Activated T-cell treated with anti-CD3 and anti-CD28 coated beads, Interleukin-2, amount 50 U/mL, for 4 hours (primary cell): ENCODE measurements at regions not wholly inside any gene's neighbourhood (a gene's known extent, or its start where the extent isn't known, plus 50 kb on each side); places are given as distances from the start of the nearest gene placed in this dataset.

Source experiments
- ATAC-seq, 2 donors: fragments of 200-7000 bp; cut with Tn5 transposase; one replicate each; pipeline ENCODE4 v1.10.0; 2021
- DNase-seq: peaks from one replicate; pipeline ENCODE4 v3.0.0-alpha.2; 2020
- H3K27me3 Mint-ChIP-seq: one replicate; pipeline ENCODE4 v1.8.0; 2021; ENCODE audit warnings: low read depth, mixed read lengths
- H3K36me3 Mint-ChIP-seq: one replicate; pipeline ENCODE4 v1.8.0; 2022; ENCODE audit warnings: mixed read lengths; ENCODE audit not compliant: insufficient read depth
- H3K4me1 Mint-ChIP-seq: one replicate; pipeline ENCODE4 v1.8.0; 2021; ENCODE audit warnings: low read depth, mixed read lengths
- H3K4me3 Mint-ChIP-seq: one replicate; pipeline ENCODE4 v1.8.0; 2021; ENCODE audit warnings: mild to moderate bottlenecking, moderate library complexity, mixed read lengths
- H3K9me3 Mint-ChIP-seq: one replicate; pipeline ENCODE4 v1.8.0; 2021; ENCODE audit warnings: mixed read lengths

DNA sequence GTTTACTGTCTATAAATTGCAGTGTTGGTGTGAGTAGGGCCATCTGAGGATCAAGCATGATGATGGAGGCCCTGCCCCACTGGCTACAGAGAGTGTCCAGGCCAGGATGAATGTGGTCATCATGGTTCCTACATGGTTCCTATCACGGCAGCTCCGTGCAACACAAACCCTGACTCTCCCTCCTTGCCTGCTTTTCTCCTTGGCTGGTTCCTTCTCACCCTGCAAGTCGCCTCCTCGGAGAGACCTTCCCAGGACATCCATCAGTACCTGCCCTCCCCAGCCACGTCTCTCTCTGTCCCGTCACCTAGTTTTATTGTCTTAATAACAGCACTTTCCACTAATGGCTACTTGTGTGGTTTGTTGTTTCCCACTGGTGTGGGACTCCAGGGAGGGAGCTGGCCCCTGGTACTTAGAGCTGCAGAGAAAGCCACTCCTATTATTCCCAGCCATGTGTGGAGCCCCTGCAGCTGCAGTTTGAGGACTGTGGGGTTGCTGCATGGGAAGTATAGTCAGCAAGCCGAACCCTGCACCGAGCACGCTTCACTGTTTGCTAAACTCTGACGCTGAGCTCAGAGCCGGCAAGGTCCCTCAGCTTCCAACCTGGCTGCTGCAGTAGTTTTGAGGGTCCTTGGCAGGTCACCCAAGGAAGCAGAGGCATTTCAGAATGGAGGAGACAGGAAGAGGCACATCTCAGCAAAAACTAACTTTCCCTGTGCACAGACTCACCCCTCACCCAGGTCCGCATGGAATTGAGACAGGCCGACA is 146.4 kb upstream of the VSTM2B start:
- Mint-ChIP-seq H3K9me3 (no peaks in the 10 kb centered on the region), H3K27me3 (peaks cover 15% of the 10 kb centered on the region), H3K4me1 (no peaks in the 10 kb centered on the region), H3K36me3 (no peaks in the 10 kb centered on the region), H3K4me3 (no peak overlapping the region)
- ATAC-seq (no peak), DNase-seq (no peak)

DNA sequence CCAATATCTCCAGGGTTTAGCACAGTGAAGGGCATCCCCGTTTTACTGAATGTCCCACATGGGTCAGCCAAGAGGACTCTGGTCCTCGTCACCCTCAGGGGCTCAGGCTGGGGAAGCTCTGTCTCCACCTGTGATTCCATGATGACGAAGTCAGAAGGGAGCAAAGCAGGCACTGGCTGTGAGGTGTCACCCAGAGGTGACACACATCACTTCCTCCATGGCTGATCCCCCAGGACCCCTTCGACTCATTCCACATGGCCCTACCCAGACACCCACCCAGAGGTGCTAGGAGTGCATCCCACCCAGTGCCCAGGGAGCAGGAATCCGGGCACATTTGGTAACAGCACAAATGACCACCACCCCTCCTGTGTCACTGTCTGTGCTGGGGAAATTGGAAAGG is 145.2 kb upstream of the VSTM2B start:
- ATAC-seq (no peak), DNase-seq (no peak)
- H3K4me3 Mint-ChIP-seq: no peak overlapping the region
- H3K27me3 Mint-ChIP-seq: peaks cover 12% of the 10 kb centered on the region
- no peaks in the 10 kb centered on the region for H3K36me3 Mint-ChIP-seq
- H3K4me1 Mint-ChIP-seq: no peaks in the 10 kb centered on the region
- H3K9me3 Mint-ChIP-seq: no peaks in the 10 kb centered on the region

- Mint-ChIP-seq H3K36me3 (no peaks in the 10 kb centered on the region), H3K4me1 (no peaks in the 10 kb centered on the region), H3K27me3 (peaks cover 10% of the 10 kb centered on the region), H3K4me3 (no peak overlapping the region), H3K9me3 (no peaks in the 10 kb centered on the region)
- DNase-seq: no peak
- no peak for ATAC-seq
These were observed 144.2 kb upstream of the VSTM2B start for GRCh38 chr19:29381353-29382203.

DNA sequence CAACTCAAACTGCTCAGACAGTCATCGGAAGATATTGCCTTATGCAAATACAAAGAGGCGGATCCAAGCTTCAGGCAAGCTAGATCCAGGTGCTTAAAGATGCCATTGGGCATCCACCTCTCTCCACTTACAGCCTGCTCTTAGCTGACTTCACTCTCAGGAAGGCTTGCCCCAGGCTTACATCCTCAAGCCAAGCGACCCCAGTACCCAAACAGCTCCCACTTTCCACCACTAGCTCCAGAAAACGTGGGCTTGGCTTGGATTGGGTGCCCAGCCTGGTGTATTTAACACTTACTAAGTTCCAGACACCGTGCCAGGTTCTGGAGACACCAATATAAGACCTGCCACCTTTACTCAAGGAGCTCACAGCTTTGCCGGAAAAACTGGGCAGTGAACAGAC is 142.1 kb upstream of the VSTM2B start:
- H3K9me3 Mint-ChIP-seq: no peaks in the 10 kb centered on the region
- no peaks in the 10 kb centered on the region for H3K36me3 Mint-ChIP-seq
- peaks cover 10% of the 10 kb centered on the region for H3K27me3 Mint-ChIP-seq
- no peaks in the 10 kb centered on the region for H3K4me1 Mint-ChIP-seq
- no peak for DNase-seq
- ATAC-seq: no peak
- no peak overlapping the region for H3K4me3 Mint-ChIP-seq

GRCh38 chr19:29384656-29385055 is 141.1 kb upstream of the VSTM2B start:
- DNase-seq (no peak), ATAC-seq (no peak)
- H3K36me3 Mint-ChIP-seq: no peaks in the 10 kb centered on the region
- no peaks in the 10 kb centered on the region for H3K4me1 Mint-ChIP-seq
- H3K4me3 Mint-ChIP-seq: no peak overlapping the region
- H3K27me3 Mint-ChIP-seq: peaks cover 9% of the 10 kb centered on the region
- no peaks in the 10 kb centered on the region for H3K9me3 Mint-ChIP-seq

GRCh38 chr19:29385191-29385795 is 140.5 kb upstream of the VSTM2B start:
- H3K36me3 Mint-ChIP-seq: no peaks in the 10 kb centered on the region
- H3K27me3 Mint-ChIP-seq: peaks cover 3% of the 10 kb centered on the region
- no peak overlapping the region for H3K4me3 Mint-ChIP-seq
- no peaks in the 10 kb centered on the region for H3K4me1 Mint-ChIP-seq
- no peaks in the 10 kb centered on the region for H3K9me3 Mint-ChIP-seq
- no peak for ATAC-seq
- no peak for DNase-seq

DNA sequence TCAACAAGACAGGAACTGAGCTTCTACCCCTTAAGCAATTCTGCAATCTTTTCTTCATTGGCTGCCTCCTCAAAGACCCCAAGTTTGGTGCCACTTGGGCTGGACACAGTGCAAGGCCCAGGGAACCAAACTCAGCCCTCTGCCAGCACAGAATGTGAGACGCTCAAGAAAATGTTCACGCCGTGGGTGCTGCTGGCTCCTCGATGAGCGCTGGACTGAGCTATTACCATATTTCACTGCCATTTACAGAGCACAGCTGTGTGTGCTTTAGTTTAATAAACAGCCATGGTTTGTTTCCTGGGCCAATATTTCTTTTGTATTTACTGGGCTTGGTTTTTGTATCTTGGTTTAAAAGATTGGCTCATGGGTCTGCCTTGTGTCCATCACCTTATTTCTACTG is 138.8 kb upstream of the VSTM2B start:
- Mint-ChIP-seq H3K27me3 (peaks cover 1% of the 10 kb centered on the region), H3K36me3 (no peaks in the 10 kb centered on the region), H3K9me3 (peaks cover 13% of the 10 kb centered on the region), H3K4me1 (no peaks in the 10 kb centered on the region), H3K4me3 (no peak overlapping the region)
- no peak for ATAC-seq
- DNase-seq: no peak

GRCh38 chr19:29387586-29387985 is 138.2 kb upstream of the VSTM2B start:
- Mint-ChIP-seq H3K27me3 (no peaks in the 10 kb centered on the region), H3K9me3 (peaks cover 14% of the 10 kb centered on the region), H3K4me1 (no peaks in the 10 kb centered on the region), H3K36me3 (no peaks in the 10 kb centered on the region), H3K4me3 (no peak overlapping the region)
- DNase-seq (no peak), ATAC-seq (no peak)

- Mint-ChIP-seq H3K9me3 (peaks cover 14% of the 10 kb centered on the region), H3K36me3 (no peaks in the 10 kb centered on the region), H3K4me1 (no peaks in the 10 kb centered on the region), H3K4me3 (no peak overlapping the region), H3K27me3 (no peaks in the 10 kb centered on the region)
- ATAC-seq (no peak), DNase-seq (no peak)
These were observed 136.3 kb upstream of the VSTM2B start for GRCh38 chr19:29389495-29389894.

- ATAC-seq: no peak
- peaks cover 14% of the 10 kb centered on the region for H3K9me3 Mint-ChIP-seq
- H3K27me3 Mint-ChIP-seq: peaks cover 5% of the 10 kb centered on the region
- no peak for DNase-seq
- no peaks in the 10 kb centered on the region for H3K36me3 Mint-ChIP-seq
- no peaks in the 10 kb centered on the region for H3K4me1 Mint-ChIP-seq
- H3K4me3 Mint-ChIP-seq: no peak overlapping the region
These were observed 135.1 kb upstream of the VSTM2B start for GRCh38 chr19:29390742-29391141.

DNA sequence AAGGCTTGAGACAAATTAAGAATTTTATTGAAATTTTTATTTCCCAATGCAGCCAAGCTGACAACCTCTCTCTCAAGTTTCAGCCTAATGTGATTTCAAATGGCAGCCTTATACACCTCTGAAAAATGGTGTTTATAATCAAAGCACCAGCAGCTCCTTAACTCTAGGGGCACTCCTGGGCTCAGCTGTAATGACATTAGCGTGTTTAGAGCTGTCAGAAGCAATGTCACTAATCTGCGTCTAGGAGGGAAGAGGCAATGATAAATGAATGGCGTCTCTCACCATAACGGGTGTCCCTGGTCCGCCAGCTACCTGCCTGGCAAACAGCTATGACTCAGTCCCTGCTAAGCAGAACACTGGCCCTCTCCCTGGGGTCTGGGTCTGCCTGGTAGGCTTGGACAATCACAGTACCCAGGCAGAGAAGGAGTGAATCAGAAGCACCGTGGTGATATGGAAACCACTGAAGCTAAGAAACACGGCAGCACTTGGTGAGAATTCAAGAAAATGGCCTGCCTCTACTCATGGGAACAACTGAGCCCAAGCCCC is 131.8 kb upstream of the VSTM2B start:
- H3K4me1 Mint-ChIP-seq: no peaks in the 10 kb centered on the region
- no peaks in the 10 kb centered on the region for H3K36me3 Mint-ChIP-seq
- H3K27me3 Mint-ChIP-seq: peaks cover 10% of the 10 kb centered on the region
- no peak for ATAC-seq
- DNase-seq: no peak
- H3K4me3 Mint-ChIP-seq: no peak overlapping the region
- peaks cover 14% of the 10 kb centered on the region for H3K9me3 Mint-ChIP-seq

DNA sequence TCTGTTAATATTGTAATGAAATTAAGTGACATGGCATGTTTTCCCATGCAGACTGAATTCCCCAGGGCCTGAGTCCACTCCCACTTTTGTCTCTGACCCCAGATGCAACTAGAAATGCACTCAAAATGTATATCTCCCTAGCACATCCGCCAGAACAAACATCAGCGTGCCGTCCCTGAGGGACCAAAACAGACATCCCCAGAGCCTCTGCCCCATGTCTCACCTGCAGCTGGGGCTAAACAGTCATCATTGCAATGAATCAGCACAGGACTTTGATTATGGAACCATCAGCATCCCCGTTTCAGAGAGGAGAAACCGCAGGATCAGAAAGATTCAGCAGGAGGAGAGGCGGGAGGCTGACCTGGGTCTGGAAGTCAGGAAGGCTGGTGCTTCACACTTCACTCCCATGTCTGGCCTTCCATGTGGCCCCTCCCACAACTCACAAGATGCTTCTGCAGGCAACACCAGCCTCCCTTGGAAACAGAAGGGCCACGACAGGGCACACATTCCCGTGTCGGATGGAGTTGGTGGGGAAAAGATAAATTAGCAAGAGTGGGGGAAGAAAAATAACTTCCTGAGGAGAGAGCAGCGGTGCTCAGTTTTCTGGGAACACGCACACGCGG is 130.6 kb upstream of the VSTM2B start:
- Mint-ChIP-seq H3K27me3 (peaks cover 15% of the 10 kb centered on the region), H3K4me3 (no peak overlapping the region), H3K4me1 (no peaks in the 10 kb centered on the region)

DNA sequence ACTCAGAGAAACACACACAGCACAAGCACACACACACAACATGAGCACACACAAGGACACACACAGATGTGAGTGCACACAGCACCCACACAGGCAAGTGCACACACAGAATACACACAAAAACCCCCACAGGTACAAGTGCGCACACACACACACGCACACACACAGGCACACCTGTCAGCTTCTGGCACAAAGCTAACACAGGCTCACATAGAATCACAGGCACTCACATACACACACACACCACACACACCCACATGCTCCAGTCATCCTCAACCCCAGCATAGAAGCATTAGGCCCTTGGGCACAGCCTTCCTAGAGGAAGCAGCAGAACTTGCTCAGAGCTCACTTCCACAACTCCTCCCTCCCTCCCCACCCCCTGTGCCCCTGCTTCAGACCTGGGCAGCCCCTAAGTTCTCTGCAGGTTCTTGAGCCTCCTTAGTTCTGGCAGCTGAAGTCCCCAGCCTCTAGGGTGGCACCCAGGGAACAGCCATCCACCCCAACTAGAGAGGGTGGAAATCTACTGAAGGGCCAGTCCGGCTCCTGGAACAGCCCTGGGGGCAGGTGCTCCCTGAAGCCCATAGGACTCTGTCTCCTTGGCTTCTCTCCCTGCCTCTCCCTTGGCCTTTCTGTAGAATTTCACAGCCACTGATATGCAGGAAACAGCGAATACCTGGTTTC is 129.9 kb upstream of the VSTM2B start:
- DNase-seq: no peak
- no peaks in the 10 kb centered on the region for H3K4me1 Mint-ChIP-seq
- H3K9me3 Mint-ChIP-seq: peaks cover 10% of the 10 kb centered on the region
- H3K4me3 Mint-ChIP-seq: no peak overlapping the region
- ATAC-seq: no peak
- no peaks in the 10 kb centered on the region for H3K36me3 Mint-ChIP-seq
- peaks cover 16% of the 10 kb centered on the region for H3K27me3 Mint-ChIP-seq

More for the DNA sequence above, 130.6 kb upstream of the VSTM2B start:
- Mint-ChIP-seq H3K9me3 (peaks cover 14% of the 10 kb centered on the region), H3K36me3 (no peaks in the 10 kb centered on the region)
- ATAC-seq: no peak
- DNase-seq: no peak

GRCh38 chr19:29396925-29397324 is 128.9 kb upstream of the VSTM2B start:
- Mint-ChIP-seq H3K9me3 (peaks cover under 1% of the 10 kb centered on the region), H3K27me3 (peaks cover 16% of the 10 kb centered on the region), H3K4me3 (no peak overlapping the region), H3K36me3 (no peaks in the 10 kb centered on the region), H3K4me1 (no peaks in the 10 kb centered on the region)
- ATAC-seq (no peak), DNase-seq (no peak)
